Naive thymus-derived CD4-positive, alpha-beta T cell (primary cell): ENCODE measurements at regions not wholly inside any gene's neighbourhood (a gene's known extent, or its start where the extent isn't known, plus 50 kb on each side); places are given as distances from the start of the nearest gene placed in this dataset.

Source experiments
- ATAC-seq: fragments of 150-1000 bp; cut with Tn5 transposase; 2 replicates; pipeline ENCODE4 v1.10.0; 2021; ENCODE audit warnings: mild to moderate bottlenecking, moderate library complexity
- CTCF ChIA-PET: fragments of 350-600 bp; sonication (Branson Sonifier 250); formaldehyde crosslinking; loops from one replicate; lab custom pipeline; 2021; ENCODE audit warnings: antibody characterized with exemption; lab: Charles Lee
- POLR2A ChIA-PET: fragments of 350-600 bp; sonication (Branson Sonifier 250); formaldehyde crosslinking; loops from one replicate; lab custom pipeline; 2021; ENCODE audit warnings: antibody characterized with exemption, inconsistent platforms; lab: Charles Lee
- DNase-seq, 9 donors: peaks; one replicate each; pipeline versions ENCODE4 v3.0.0 to v3.0.0-alpha.2; 2020 to 2022; ENCODE audit warnings: mixed read lengths in 1 of 9
- H3K27ac ChIP-seq: one replicate; pipeline ENCODE4 v1.7.0; 2013; ENCODE audit warnings: mild to moderate bottlenecking, low read depth, low read length, moderate library complexity
- H3K27me3 ChIP-seq, 2 donors: one replicate each; pipeline ENCODE4 v1.7.0; 2013; ENCODE audit warnings: low read length in 2 of 2, mild to moderate bottlenecking in 2 of 2, moderate library complexity in 2 of 2; ENCODE audit not compliant: control insufficient read depth in 2 of 2, insufficient read depth in 2 of 2
- H3K36me3 ChIP-seq, 3 experiments: 1 replicate in 2 of 3; 2 replicates in 1 of 3; pipeline ENCODE4 v1.7.0; 2013; ENCODE audit warnings: low read length in 3 of 3, mild to moderate bottlenecking in 3 of 3, moderate library complexity in 1 of 3; ENCODE audit not compliant: insufficient read depth in 3 of 3, control insufficient read depth in 2 of 3
- H3K4me1 ChIP-seq, 2 donors: one replicate each; pipeline ENCODE4 v1.7.0; 2013; ENCODE audit warnings: low read length in 2 of 2, mild to moderate bottlenecking in 2 of 2, moderate library complexity in 1 of 2; ENCODE audit not compliant: control insufficient read depth in 2 of 2, insufficient read depth in 2 of 2
- H3K4me3 ChIP-seq: 2 replicates; pipeline ENCODE4 v1.7.0; 2013; ENCODE audit warnings: mild to moderate bottlenecking, low read length
- H3K9me3 ChIP-seq, 3 experiments: 1 replicate in 2 of 3; 2 replicates in 1 of 3; pipeline ENCODE4 v1.7.0; 2013; ENCODE audit warnings: low read length in 3 of 3; ENCODE audit not compliant: control insufficient read depth in 2 of 3
- H3K27ac Mint-ChIP-seq, 9 donors: one replicate each; pipeline ENCODE4 v1.8.0; 2020 to 2022; ENCODE audit warnings: mixed read lengths in 9 of 9, mild to moderate bottlenecking in 8 of 9, moderate library complexity in 5 of 9, inconsistent platforms in 2 of 9
- H3K27me3 Mint-ChIP-seq, 5 donors: one replicate each; pipeline ENCODE4 v1.8.0; 2021 to 2022; ENCODE audit warnings: mixed read lengths in 5 of 5, mild to moderate bottlenecking in 1 of 5
- H3K36me3 Mint-ChIP-seq, 5 donors: one replicate each; pipeline ENCODE4 v1.8.0; 2020 to 2022; ENCODE audit warnings: mixed read lengths in 5 of 5, mild to moderate bottlenecking in 3 of 5, inconsistent platforms in 1 of 5
- H3K4me1 Mint-ChIP-seq, 7 donors: one replicate each; pipeline ENCODE4 v1.8.0; 2020 to 2022; ENCODE audit warnings: mixed read lengths in 7 of 7, mild to moderate bottlenecking in 3 of 7, inconsistent platforms in 1 of 7
- H3K4me3 Mint-ChIP-seq, 10 donors: one replicate each; pipeline ENCODE4 v1.8.0; 2020 to 2022; ENCODE audit warnings: mild to moderate bottlenecking in 10 of 10, mixed read lengths in 10 of 10, moderate library complexity in 6 of 10, inconsistent platforms in 2 of 10
- H3K9me3 Mint-ChIP-seq, 11 donors: one replicate each; pipeline ENCODE4 v1.8.0; 2020 to 2022; ENCODE audit warnings: mixed read lengths in 11 of 11, mild to moderate bottlenecking in 4 of 11, inconsistent platforms in 1 of 11, moderate library complexity in 1 of 11
- intact Hi-C, 2 donors: fragments of 100-400 bp; cut with micrococcal nuclease; formaldehyde crosslinking; loops; one replicate each; pipeline ENCODE4 v1.15.1; 2023

DNA sequence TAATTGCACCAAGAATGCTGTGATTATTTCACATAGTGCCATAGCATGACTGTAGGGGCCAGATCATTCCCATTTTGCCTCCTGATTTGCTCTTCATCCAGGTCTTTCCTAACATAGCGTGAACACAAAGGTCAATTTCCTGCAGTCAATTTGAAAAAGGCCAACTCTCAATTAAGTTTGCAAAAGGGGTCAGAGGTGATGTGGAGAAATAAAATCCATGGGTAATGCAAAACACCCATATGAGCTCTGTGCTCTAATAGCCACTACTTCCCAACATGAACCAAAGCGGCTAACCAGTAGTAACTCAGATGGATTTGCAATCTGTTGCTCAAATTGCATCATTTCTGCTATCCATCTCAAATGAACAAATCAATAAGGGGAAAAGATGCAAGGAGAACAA is 275.5 kb upstream of the SOX9 start:
- ChIA-PET POLR2A (no interaction called here), CTCF (no interaction called here)
- Histone ChIP-seq H3K4me1 (no peaks in the 10 kb centered on the region), H3K9me3 (no peaks in the 10 kb centered on the region), H3K36me3 (no peaks in the 10 kb centered on the region), H3K27ac (no peak overlapping the region), H3K27me3 (no peaks in the 10 kb centered on the region), H3K4me3 (no peak overlapping the region)
- Mint-ChIP-seq H3K27ac (no peak overlapping the region), H3K9me3 (peaks cover 3 to 27% (median 8%) of the 10 kb centered on the region in 11 donors), H3K36me3 (no peaks in the 10 kb centered on the region), H3K4me3 (no peak overlapping the region), H3K4me1 (no peaks in the 10 kb centered on the region), H3K27me3 (no peaks in the 10 kb centered on the region)
- DNase-seq (no peak), ATAC-seq (no peak)
- intact Hi-C loops = no loop called here

DNA sequence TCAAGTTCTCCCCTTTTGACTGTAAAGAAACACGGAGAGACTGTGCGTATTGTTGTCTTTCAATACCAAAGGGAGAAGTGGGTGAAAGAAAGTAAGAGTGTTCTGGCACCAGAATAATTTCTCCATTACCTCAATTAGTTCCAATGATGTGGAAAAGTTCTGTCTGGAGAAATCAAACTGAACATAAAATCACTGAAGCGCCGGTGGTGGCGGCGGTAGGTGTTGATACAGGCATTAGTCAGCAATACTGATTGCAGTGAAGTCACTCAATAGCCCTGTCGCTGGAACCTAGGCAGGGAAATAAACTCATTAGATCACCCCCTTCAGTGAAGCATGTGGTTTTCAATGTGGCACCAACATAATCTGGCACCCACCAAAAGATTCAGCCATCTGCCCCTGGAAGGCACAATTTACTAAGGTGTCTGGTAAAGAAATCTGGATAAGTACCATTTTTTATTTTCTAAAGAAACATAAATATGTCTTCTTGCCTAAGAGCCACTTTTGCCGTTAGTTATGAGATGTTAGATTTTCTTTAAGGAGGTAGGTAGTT is 274.2 kb upstream of the SOX9 start:
- Mint-ChIP-seq H3K9me3 (peaks cover 0 to 23% (median 10%) of the 10 kb centered on the region in 11 donors), H3K27ac (no peak overlapping the region), H3K4me1 (no peaks in the 10 kb centered on the region), H3K36me3 (no peaks in the 10 kb centered on the region), H3K27me3 (peaks cover 0 to under 1% (median 0%) of the 10 kb centered on the region in 5 donors), H3K4me3 (no peak overlapping the region)
- Histone ChIP-seq H3K27me3 (no peaks in the 10 kb centered on the region), H3K9me3 (no peaks in the 10 kb centered on the region), H3K4me3 (no peak overlapping the region), H3K4me1 (no peaks in the 10 kb centered on the region), H3K36me3 (no peaks in the 10 kb centered on the region), H3K27ac (no peak overlapping the region)
- intact Hi-C loops = no loop called here
- ATAC-seq (no peak), DNase-seq (no peak)
- ChIA-PET CTCF (no interaction called here), POLR2A (no interaction called here)

DNA sequence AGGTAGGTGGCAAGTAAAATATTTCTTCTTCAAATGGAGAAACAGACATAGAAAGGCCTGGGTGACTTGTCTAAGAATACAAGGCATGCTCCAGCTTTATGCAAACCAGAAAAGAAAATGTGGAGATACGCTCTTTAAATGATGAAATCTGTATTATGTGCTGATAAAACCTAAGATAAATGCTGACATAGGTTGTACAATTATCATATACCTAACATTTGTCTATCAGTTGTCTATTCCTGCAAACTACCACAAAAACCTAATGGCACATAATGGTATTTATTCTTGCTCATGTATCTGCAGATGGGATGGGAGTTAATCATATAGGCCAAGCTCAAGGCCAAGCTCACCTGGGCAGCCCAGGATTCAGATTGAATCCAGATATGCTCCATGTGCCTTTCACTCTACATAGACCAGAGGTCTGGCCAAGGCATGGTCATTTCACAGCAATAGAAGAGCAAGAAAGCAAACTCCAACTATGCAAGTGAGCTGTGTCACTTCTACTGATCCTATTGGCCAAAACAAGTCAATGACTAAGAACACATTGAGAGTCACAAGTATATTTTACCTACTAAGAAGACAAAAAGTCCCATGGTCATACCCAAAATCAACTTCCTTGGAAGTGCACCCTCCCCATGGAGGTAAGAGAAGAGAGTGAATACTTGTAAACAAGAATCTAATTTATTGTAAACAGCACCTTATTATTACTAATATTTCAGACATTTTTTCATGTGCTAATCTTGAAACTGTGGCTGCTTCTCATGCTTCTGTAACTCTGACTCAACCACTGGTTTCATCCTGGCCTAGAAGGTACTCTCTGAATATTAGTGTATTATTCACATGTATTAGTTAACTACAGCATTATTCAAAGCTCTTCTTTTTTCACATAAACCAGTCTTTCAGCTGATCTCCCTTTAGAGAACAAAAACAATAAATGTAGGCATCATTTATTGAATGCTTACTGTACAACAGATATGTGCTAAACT is 270.7 kb upstream of the SOX9 start:
- DNase-seq = no peak
- Histone ChIP-seq H3K27me3 (no peaks in the 10 kb centered on the region), H3K36me3 (no peaks in the 10 kb centered on the region), H3K4me1 (no peaks in the 10 kb centered on the region), H3K27ac (no peak overlapping the region), H3K9me3 (no peaks in the 10 kb centered on the region), H3K4me3 (no peak overlapping the region)
- Mint-ChIP-seq H3K4me3 (no peak overlapping the region), H3K36me3 (peaks cover 0 to 13% (median 0%) of the 10 kb centered on the region in 5 donors), H3K27me3 (peaks cover 0 to 9% (median 0%) of the 10 kb centered on the region in 5 donors), H3K9me3 (peaks cover 0 to 13% (median 3%) of the 10 kb centered on the region in 11 donors), H3K27ac (no peak overlapping the region), H3K4me1 (no peaks in the 10 kb centered on the region)
- POLR2A ChIA-PET = no interaction called here
- intact Hi-C loops = no loop called here
- ATAC-seq = no peak
- CTCF ChIA-PET = no interaction called here

DNA sequence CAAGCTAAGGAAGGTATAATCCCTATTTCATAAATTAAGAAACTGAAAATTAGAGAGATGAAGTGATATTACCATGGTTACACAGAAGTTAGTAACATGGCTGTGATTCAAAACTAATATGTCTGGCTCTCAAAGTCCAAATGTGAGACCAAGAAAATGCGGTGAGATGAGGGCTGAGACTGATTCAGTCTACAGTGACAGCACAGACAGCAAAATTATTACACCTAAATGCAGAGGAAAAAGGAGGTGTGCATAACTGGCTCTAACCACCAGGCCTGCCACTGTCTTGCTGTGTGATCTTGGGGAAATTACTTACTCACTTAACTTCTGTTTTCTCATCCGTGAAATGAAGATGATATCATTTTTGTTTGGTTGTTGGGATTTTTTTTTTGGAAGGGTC is 270.0 kb upstream of the SOX9 start:
- Mint-ChIP-seq H3K27me3 (peaks cover 0 to 9% (median 0%) of the 10 kb centered on the region in 5 donors), H3K4me3 (no peak overlapping the region), H3K36me3 (peaks cover 0 to 13% (median 0%) of the 10 kb centered on the region in 5 donors), H3K9me3 (peaks cover 0 to 8% (median 2%) of the 10 kb centered on the region in 11 donors), H3K27ac (no peak overlapping the region), H3K4me1 (no peaks in the 10 kb centered on the region)
- ATAC-seq = no peak
- Histone ChIP-seq H3K27ac (no peak overlapping the region), H3K4me3 (no peak overlapping the region), H3K27me3 (no peaks in the 10 kb centered on the region), H3K36me3 (no peaks in the 10 kb centered on the region), H3K9me3 (no peaks in the 10 kb centered on the region), H3K4me1 (no peaks in the 10 kb centered on the region)
- CTCF ChIA-PET = no interaction called here
- POLR2A ChIA-PET = no interaction called here
- DNase-seq = no peak
- intact Hi-C loops = no loop called here

DNA sequence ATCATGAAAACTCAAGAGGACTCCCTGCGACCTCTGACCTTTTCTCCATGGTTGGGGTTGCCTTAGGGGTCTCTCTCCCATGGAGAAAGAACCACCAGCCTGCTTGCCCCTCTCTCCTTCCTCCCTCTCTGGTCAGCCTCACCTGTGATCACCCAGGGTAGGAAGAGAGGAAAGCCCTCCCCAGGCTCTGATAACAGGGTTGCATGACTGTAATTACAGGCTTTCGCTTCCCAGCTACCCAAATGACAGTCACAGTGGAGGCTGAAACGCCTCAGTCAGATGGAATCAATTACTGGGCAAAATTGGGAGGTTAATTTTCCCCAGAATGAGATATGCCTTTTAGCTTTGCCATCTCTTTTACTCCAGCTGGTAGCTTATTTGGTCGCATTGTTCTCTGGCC is 265.8 kb upstream of the SOX9 start:
- Mint-ChIP-seq H3K4me3 (no peak overlapping the region), H3K27me3 (peaks cover 0 to 9% (median 0%) of the 10 kb centered on the region in 5 donors), H3K27ac (no peak overlapping the region), H3K9me3 (peaks cover 0 to 8% (median 1%) of the 10 kb centered on the region in 11 donors), H3K36me3 (peaks cover 0 to 13% (median 0%) of the 10 kb centered on the region in 5 donors), H3K4me1 (no peaks in the 10 kb centered on the region)
- Histone ChIP-seq H3K4me1 (no peaks in the 10 kb centered on the region), H3K27ac (no peak overlapping the region), H3K36me3 (no peaks in the 10 kb centered on the region), H3K9me3 (no peaks in the 10 kb centered on the region), H3K4me3 (no peak overlapping the region), H3K27me3 (no peaks in the 10 kb centered on the region)
- no peak for DNase-seq
- ChIA-PET CTCF (no interaction called here), POLR2A (no interaction called here)
- ATAC-seq = no peak
- intact Hi-C loops = no loop called here

- Histone ChIP-seq H3K27me3 (no peaks in the 10 kb centered on the region), H3K4me1 (no peaks in the 10 kb centered on the region), H3K36me3 (no peaks in the 10 kb centered on the region), H3K9me3 (no peaks in the 10 kb centered on the region), H3K4me3 (no peak overlapping the region), H3K27ac (no peak overlapping the region)
- ATAC-seq (no peak), DNase-seq (no peak)
- intact Hi-C loops = no loop called here
- ChIA-PET CTCF (no interaction called here), POLR2A (no interaction called here)
- H3K27me3 Mint-ChIP-seq = no peaks in the 10 kb centered on the region
- no peak overlapping the region for H3K27ac Mint-ChIP-seq
- H3K9me3 Mint-ChIP-seq = peaks cover 0 to 12% (median 1%) of the 10 kb centered on the region in 11 donors
- no peak overlapping the region for H3K4me3 Mint-ChIP-seq
- H3K4me1 Mint-ChIP-seq = no peaks in the 10 kb centered on the region
- H3K36me3 Mint-ChIP-seq = no peaks in the 10 kb centered on the region
Observed at GRCh38 chr17:71864755-71865154, 256.1 kb upstream of the SOX9 start.
